Activated CD4-positive, alpha-beta T cell treated with anti-CD3 and anti-CD28 coated beads, Interleukin-2, amount 10 ng/mL, durations not matched to agents 7 days and 5 days (primary cell): ENCODE measurements at regions not wholly inside any gene's neighbourhood (a gene's known extent, or its start where the extent isn't known, plus 50 kb on each side); places are given as distances from the start of the nearest gene placed in this dataset.

ENCODE experiments used
- CTCF ChIA-PET: fragments of 350-600 bp; sonication (Branson Sonifier 250); formaldehyde crosslinking; loops from one replicate; lab custom pipeline; 2021; ENCODE audit warnings: antibody characterized with exemption; lab: Charles Lee
- POLR2A ChIA-PET: fragments of 350-600 bp; sonication (Branson Sonifier 250); formaldehyde crosslinking; loops from one replicate; lab custom pipeline; 2021; ENCODE audit warnings: antibody characterized with exemption; lab: Charles Lee
- DNase-seq: peaks from one replicate; pipeline ENCODE4 v3.0.0-alpha.2; 2020
- H3K27ac Mint-ChIP-seq: one replicate; pipeline ENCODE4 v1.8.0; 2021; ENCODE audit warnings: mild to moderate bottlenecking, moderate library complexity, mixed read lengths
- H3K27me3 Mint-ChIP-seq: one replicate; pipeline ENCODE4 v1.8.0; 2021; ENCODE audit warnings: mixed read lengths
- H3K36me3 Mint-ChIP-seq: one replicate; pipeline ENCODE4 v1.8.0; 2021; ENCODE audit warnings: low read depth, mixed read lengths
- H3K4me1 Mint-ChIP-seq: one replicate; pipeline ENCODE4 v1.8.0; 2021; ENCODE audit warnings: mixed read lengths
- H3K4me3 Mint-ChIP-seq: one replicate; pipeline ENCODE4 v1.8.0; 2021; ENCODE audit warnings: mild to moderate bottlenecking, moderate library complexity, mixed read lengths
- H3K9me3 Mint-ChIP-seq: one replicate; pipeline ENCODE4 v1.8.0; 2021; ENCODE audit warnings: mixed read lengths

GRCh38 chr15:46620392-46621013 lies 985.7 kb downstream of the SQOR start:
- ChIA-PET CTCF (no interaction called here), POLR2A (no interaction called here)
- Mint-ChIP-seq H3K4me1 (no peaks in the 10 kb centered on the region), H3K4me3 (no peak overlapping the region), H3K9me3 (peaks cover 26% of the 10 kb centered on the region), H3K36me3 (no peaks in the 10 kb centered on the region), H3K27me3 (no peaks in the 10 kb centered on the region), H3K27ac (no peak overlapping the region)
- DNase-seq = no peak

GRCh38 chr15:46622851-46623250 lies 988.0 kb downstream of the SQOR start:
- DNase-seq = no peak
- CTCF ChIA-PET = no interaction called here
- H3K9me3 Mint-ChIP-seq = peaks cover 25% of the 10 kb centered on the region
- H3K27me3 Mint-ChIP-seq = no peaks in the 10 kb centered on the region
- no peak overlapping the region for H3K27ac Mint-ChIP-seq
- H3K36me3 Mint-ChIP-seq = no peaks in the 10 kb centered on the region
- POLR2A ChIA-PET = no interaction called here
- no peaks in the 10 kb centered on the region for H3K4me1 Mint-ChIP-seq
- no peak overlapping the region for H3K4me3 Mint-ChIP-seq

GRCh38 chr15:46636206-46636605 lies 1001.4 kb downstream of the SQOR start:
- ChIA-PET POLR2A (interaction anchor here (1.1 kb wide), 1 partner anchor 19 kb away, joined by 3 read pairs; no protein-coding TSS in a partner anchor), CTCF (no interaction called here)
- DNase-seq = no peak
- H3K27ac Mint-ChIP-seq = no peak overlapping the region
- H3K4me3 Mint-ChIP-seq = no peak overlapping the region
- H3K9me3 Mint-ChIP-seq = peaks cover 2% of the 10 kb centered on the region
- H3K36me3 Mint-ChIP-seq = no peaks in the 10 kb centered on the region
- no peaks in the 10 kb centered on the region for H3K4me1 Mint-ChIP-seq
- H3K27me3 Mint-ChIP-seq = no peaks in the 10 kb centered on the region

- ChIA-PET POLR2A (no interaction called here), CTCF (no interaction called here)
- Mint-ChIP-seq H3K4me1 (no peaks in the 10 kb centered on the region), H3K27ac (no peak overlapping the region), H3K4me3 (no peak overlapping the region), H3K36me3 (no peaks in the 10 kb centered on the region), H3K27me3 (no peaks in the 10 kb centered on the region), H3K9me3 (peaks cover 6% of the 10 kb centered on the region)
- no peak for DNase-seq
These were observed 1010.0 kb downstream of the SQOR start for GRCh38 chr15:46644501-46645481.

GRCh38 chr15:46646490-46646889 lies 1011.7 kb downstream of the SQOR start:
- ChIA-PET POLR2A (no interaction called here), CTCF (no interaction called here)
- Mint-ChIP-seq H3K36me3 (no peaks in the 10 kb centered on the region), H3K27ac (no peak overlapping the region), H3K4me1 (no peaks in the 10 kb centered on the region), H3K27me3 (no peaks in the 10 kb centered on the region), H3K4me3 (no peak overlapping the region), H3K9me3 (peaks cover 5% of the 10 kb centered on the region)
- no peak for DNase-seq

GRCh38 chr15:46647046-46647445 lies 1012.2 kb downstream of the SQOR start:
- no peak for DNase-seq
- H3K36me3 Mint-ChIP-seq = no peaks in the 10 kb centered on the region
- no peak overlapping the region for H3K27ac Mint-ChIP-seq
- ChIA-PET POLR2A (no interaction called here), CTCF (no interaction called here)
- H3K4me3 Mint-ChIP-seq = no peak overlapping the region
- H3K27me3 Mint-ChIP-seq = no peaks in the 10 kb centered on the region
- H3K9me3 Mint-ChIP-seq = peaks cover 4% of the 10 kb centered on the region
- no peaks in the 10 kb centered on the region for H3K4me1 Mint-ChIP-seq

GRCh38 chr15:46652266-46652665 lies 1017.4 kb downstream of the SQOR start:
- Mint-ChIP-seq H3K27ac (no peak overlapping the region), H3K36me3 (no peaks in the 10 kb centered on the region), H3K9me3 (peaks cover 2% of the 10 kb centered on the region), H3K27me3 (no peaks in the 10 kb centered on the region), H3K4me1 (no peaks in the 10 kb centered on the region), H3K4me3 (no peak overlapping the region)
- no peak for DNase-seq
- POLR2A ChIA-PET = no interaction called here
- CTCF ChIA-PET = no interaction called here

- DNase-seq = no peak
- H3K4me1 Mint-ChIP-seq = no peaks in the 10 kb centered on the region
- H3K27me3 Mint-ChIP-seq = no peaks in the 10 kb centered on the region
- ChIA-PET CTCF (no interaction called here), POLR2A (no interaction called here)
- H3K36me3 Mint-ChIP-seq = no peaks in the 10 kb centered on the region
- H3K4me3 Mint-ChIP-seq = no peak overlapping the region
- peaks cover 10% of the 10 kb centered on the region for H3K9me3 Mint-ChIP-seq
- H3K27ac Mint-ChIP-seq = no peak overlapping the region
These were observed 1020.2 kb downstream of the SQOR start for GRCh38 chr15:46654993-46655392.

- Mint-ChIP-seq H3K4me3 (no peak overlapping the region), H3K4me1 (no peaks in the 10 kb centered on the region), H3K9me3 (peaks cover 11% of the 10 kb centered on the region), H3K36me3 (no peaks in the 10 kb centered on the region), H3K27me3 (no peaks in the 10 kb centered on the region), H3K27ac (no peak overlapping the region)
- ChIA-PET CTCF (no interaction called here), POLR2A (no interaction called here)
- no peak for DNase-seq
These were observed 1025.4 kb downstream of the SQOR start for GRCh38 chr15:46660096-46660842.

- no peak for DNase-seq
- H3K36me3 Mint-ChIP-seq = no peaks in the 10 kb centered on the region
- ChIA-PET CTCF (no interaction called here), POLR2A (no interaction called here)
- H3K27ac Mint-ChIP-seq = no peak overlapping the region
- H3K9me3 Mint-ChIP-seq = peaks cover 3% of the 10 kb centered on the region
- H3K4me3 Mint-ChIP-seq = no peak overlapping the region
- H3K4me1 Mint-ChIP-seq = no peaks in the 10 kb centered on the region
- H3K27me3 Mint-ChIP-seq = no peaks in the 10 kb centered on the region
These were observed 1035.4 kb downstream of the SQOR start for GRCh38 chr15:46670258-46670657.

GRCh38 chr15:46671336-46671735 lies 1036.5 kb downstream of the SQOR start:
- no peak overlapping the region for H3K4me3 Mint-ChIP-seq
- no peaks in the 10 kb centered on the region for H3K36me3 Mint-ChIP-seq
- no peak for DNase-seq
- H3K27me3 Mint-ChIP-seq = no peaks in the 10 kb centered on the region
- peaks cover 3% of the 10 kb centered on the region for H3K9me3 Mint-ChIP-seq
- CTCF ChIA-PET = no interaction called here
- POLR2A ChIA-PET = no interaction called here
- no peak overlapping the region for H3K27ac Mint-ChIP-seq
- H3K4me1 Mint-ChIP-seq = no peaks in the 10 kb centered on the region

- POLR2A ChIA-PET = no interaction called here
These were observed 1037.2 kb downstream of the SQOR start for GRCh38 chr15:46672041-46672440.

More at GRCh38 chr15:46672041-46672440, 1037.2 kb downstream of the SQOR start:
- CTCF ChIA-PET = no interaction called here
- no peaks in the 10 kb centered on the region for H3K27me3 Mint-ChIP-seq
- no peak overlapping the region for H3K27ac Mint-ChIP-seq
- no peak overlapping the region for H3K4me3 Mint-ChIP-seq
- DNase-seq = no peak
- H3K4me1 Mint-ChIP-seq = no peaks in the 10 kb centered on the region
- no peaks in the 10 kb centered on the region for H3K36me3 Mint-ChIP-seq
- H3K9me3 Mint-ChIP-seq = peaks cover 3% of the 10 kb centered on the region
